ENCODE measurements at regions not wholly inside any gene's neighbourhood (a gene's known extent, or its start where the extent isn't known, plus 50 kb on each side); places are given as distances from the start of the nearest gene placed in this dataset.
"Not testable (repeated sequence)": the region's sequence is repeated elsewhere in the genome, so short reads cannot be mapped to it uniquely, and the experiment has no call there.

DNA sequence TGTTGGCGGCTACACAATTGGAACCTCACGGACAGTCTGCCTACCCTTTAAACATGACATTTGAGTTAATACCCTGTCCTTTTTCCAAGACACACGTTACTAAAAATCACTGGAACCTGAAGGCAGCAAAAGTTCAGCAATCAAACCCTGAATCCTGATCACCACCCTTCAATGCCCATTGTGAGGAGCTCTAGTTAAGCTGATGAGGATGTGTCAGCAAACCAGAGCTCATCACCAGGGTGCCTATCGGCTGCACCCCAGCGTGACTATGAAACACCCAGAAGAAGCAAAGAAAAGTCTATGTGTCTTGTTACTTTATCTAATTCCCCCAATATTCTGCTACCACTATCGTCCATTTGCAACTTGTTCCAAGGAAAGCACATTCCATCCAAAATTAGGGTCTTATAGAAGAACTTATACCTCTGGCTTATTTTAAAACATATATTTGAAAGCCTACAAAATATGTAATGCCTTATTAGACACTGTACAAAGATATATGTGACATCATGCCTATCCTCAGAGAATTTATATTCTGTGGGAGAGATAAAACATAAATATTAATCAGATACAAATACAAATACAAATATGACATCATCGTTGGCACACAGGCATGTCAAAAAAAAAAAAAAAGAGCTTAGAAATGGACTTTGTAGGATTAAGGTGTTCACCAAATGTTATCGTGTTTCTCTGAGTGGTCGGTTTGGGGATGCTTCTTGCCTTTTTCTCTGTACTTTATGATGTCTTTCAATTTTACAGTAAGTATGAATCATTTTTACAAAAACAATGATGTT is 219.7 kb upstream of the SETMAR start:
- no peaks in the 10 kb centered on the region for H3K27me3 ChIP-seq (ENCODE audit: low read depth)
- no peaks in the 10 kb centered on the region for H3K36me3 ChIP-seq
- intact Hi-C loops (cut with DNase I): no loop called here
- no peak overlapping the region for H3K27ac ChIP-seq
- H3K4me3 ChIP-seq: no peak overlapping the region
- no peaks in the 10 kb centered on the region for H3K4me1 ChIP-seq
- ATAC-seq: no peak
- H3K9me3 ChIP-seq: no peaks in the 10 kb centered on the region
- TF ChIP-seq, protein P1, sequence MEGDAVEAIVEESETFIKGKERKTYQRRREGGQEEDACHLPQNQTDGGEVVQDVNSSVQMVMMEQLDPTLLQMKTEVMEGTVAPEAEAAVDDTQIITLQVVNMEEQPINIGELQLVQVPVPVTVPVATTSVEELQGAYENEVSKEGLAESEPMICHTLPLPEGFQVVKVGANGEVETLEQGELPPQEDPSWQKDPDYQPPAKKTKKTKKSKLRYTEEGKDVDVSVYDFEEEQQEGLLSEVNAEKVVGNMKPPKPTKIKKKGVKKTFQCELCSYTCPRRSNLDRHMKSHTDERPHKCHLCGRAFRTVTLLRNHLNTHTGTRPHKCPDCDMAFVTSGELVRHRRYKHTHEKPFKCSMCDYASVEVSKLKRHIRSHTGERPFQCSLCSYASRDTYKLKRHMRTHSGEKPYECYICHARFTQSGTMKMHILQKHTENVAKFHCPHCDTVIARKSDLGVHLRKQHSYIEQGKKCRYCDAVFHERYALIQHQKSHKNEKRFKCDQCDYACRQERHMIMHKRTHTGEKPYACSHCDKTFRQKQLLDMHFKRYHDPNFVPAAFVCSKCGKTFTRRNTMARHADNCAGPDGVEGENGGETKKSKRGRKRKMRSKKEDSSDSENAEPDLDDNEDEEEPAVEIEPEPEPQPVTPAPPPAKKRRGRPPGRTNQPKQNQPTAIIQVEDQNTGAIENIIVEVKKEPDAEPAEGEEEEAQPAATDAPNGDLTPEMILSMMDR (IDR thresholded peaks at IDR 0.05): no peak
- no peak for DNase-seq

DNA sequence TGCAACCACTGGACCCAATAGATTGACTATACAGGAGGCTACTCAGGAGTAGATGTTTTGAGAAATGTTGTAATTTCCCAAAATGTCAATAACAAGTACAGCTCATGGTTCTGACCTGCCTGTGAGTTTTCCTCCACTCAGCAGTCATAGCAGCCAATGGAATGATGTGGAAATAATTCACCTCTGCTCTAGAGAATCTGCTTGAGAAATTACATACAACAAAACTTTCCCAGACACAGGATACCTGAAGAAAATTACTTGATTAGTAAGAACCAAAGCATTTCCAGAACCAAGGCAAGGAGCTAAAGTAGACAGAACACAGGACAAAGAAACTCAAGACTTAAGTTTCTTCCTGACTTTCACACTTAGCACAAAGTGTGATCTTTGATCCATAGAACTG is 218.9 kb upstream of the SETMAR start:
- H3K4me1 ChIP-seq: no peaks in the 10 kb centered on the region
- no peaks in the 10 kb centered on the region for H3K27me3 ChIP-seq (ENCODE audit: low read depth)
- DNase-seq: no peak
- H3K36me3 ChIP-seq: no peaks in the 10 kb centered on the region
- no peak overlapping the region for H3K27ac ChIP-seq
- TF ChIP-seq, protein P1 (IDR thresholded peaks at IDR 0.05): no peak
- no peak overlapping the region for H3K4me3 ChIP-seq
- no peaks in the 10 kb centered on the region for H3K9me3 ChIP-seq
- no peak for ATAC-seq
- intact Hi-C loops (cut with DNase I): no loop called here

DNA sequence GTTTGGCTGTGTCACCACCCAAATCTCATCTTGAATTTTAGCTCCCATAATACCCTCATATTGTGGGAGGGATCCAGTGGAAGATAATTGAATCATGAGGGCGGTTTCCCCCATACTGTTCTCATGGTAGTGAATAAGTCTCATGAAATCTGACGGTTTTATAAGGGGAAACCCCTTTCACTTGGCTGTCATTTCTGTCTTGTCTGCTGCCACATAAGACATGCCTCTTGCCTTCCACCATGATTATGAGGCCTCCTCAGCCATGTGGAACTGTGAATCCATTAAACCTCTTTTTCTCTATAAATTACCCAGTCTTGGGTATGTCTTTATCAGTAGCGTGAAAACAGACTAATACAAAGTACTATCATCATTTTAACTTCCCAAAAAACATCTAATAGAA is 216.5 kb upstream of the SETMAR start:
- H3K27ac ChIP-seq; DNase-seq; H3K27me3 ChIP-seq (ENCODE audit: low read depth); H3K4me1 ChIP-seq; intact Hi-C loops (cut with DNase I); H3K36me3 ChIP-seq; H3K4me3 ChIP-seq; H3K9me3 ChIP-seq; ATAC-seq: not testable (repeated sequence)

DNA sequence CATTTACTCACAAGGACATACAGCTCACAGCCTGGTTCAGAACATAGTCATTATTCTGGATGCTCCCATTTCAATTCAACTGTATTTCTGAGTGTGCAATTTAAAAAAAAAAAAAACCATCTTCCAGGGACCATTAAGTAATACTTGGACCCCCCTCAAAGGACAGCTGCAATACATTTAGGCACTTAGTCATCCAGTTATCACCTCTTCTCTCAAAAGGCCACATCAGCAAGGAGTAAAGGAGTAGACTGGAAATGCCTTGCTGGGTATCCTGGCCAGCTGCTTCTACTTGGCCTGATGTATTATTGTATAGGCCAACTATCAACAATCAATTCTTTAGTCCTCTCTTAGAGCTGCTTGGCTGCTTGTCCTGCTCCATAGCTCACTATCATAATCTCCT is 211.4 kb upstream of the SETMAR start:
- DNase-seq (no peak), ATAC-seq (no peak)
- TF ChIP-seq, protein P1 (IDR thresholded peaks at IDR 0.05): no peak

DNA sequence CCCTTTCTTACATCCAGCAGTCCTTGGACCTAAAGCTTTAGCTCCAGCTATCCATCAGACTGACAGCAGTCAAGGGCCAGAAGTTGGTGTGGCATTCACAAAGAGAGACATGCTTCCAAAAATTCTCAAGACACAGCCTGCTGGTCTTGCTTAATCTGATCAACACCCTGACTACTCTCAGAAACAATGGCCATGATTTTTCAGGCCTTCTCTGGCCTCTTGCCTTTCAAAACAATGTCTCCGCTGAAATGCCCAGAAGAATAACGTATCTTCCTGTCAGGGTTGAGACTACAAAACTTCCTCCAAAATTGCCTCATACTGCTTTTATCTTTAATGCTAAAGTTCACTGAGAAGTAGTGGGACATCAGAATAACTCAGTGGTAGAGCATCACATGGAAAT is 205.4 kb upstream of the SETMAR start:
- no peak overlapping the region for H3K27ac ChIP-seq
- ATAC-seq: no peak
- TF ChIP-seq, protein P1 (IDR thresholded peaks at IDR 0.05): no peak
- no peaks in the 10 kb centered on the region for H3K27me3 ChIP-seq (ENCODE audit: low read depth)
- H3K36me3 ChIP-seq: no peaks in the 10 kb centered on the region
- no peak for DNase-seq
- no peak overlapping the region for H3K4me3 ChIP-seq
- H3K4me1 ChIP-seq: no peaks in the 10 kb centered on the region
- peaks cover 11% of the 10 kb centered on the region for H3K9me3 ChIP-seq
- intact Hi-C loops (cut with DNase I): no loop called here

More for the DNA sequence above, 211.4 kb upstream of the SETMAR start:
- Histone ChIP-seq H3K36me3 (no peaks in the 10 kb centered on the region), H3K4me1 (no peaks in the 10 kb centered on the region), H3K27ac (no peak overlapping the region), H3K9me3 (no peaks in the 10 kb centered on the region), H3K4me3 (no peak overlapping the region), H3K27me3 (ENCODE audit: low read depth) (no peaks in the 10 kb centered on the region)
- intact Hi-C loops (cut with DNase I): no loop called here

DNA sequence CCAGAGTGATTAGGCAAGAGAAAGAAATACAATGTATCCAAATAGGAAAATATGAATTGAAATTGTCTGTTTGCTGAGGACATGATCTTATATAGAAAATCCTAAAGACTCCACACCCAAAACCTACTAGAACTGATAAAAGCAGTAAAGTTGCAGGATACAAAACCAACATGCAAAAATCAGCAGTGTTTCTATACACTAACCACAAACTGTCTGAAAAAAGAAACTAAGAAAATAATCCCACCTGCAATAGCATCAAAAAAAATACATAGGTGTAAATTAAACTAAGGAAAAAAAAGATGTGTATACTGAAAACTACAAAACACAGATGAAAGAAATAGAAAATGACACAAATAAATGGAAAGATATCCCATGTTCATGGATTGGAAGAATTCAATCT is 203.6 kb upstream of the SETMAR start:
- intact Hi-C loops (cut with DNase I): no loop called here
- H3K27me3 ChIP-seq (ENCODE audit: low read depth): no peaks in the 10 kb centered on the region
- no peak for DNase-seq
- no peak for ATAC-seq
- H3K36me3 ChIP-seq: no peaks in the 10 kb centered on the region
- peaks cover 11% of the 10 kb centered on the region for H3K9me3 ChIP-seq
- no peak overlapping the region for H3K27ac ChIP-seq
- H3K4me3 ChIP-seq: no peak overlapping the region
- TF ChIP-seq, protein P1 (IDR thresholded peaks at IDR 0.05): no peak
- H3K4me1 ChIP-seq: no peaks in the 10 kb centered on the region

Data from lower lobe of right lung (tissue), 2 donors.